ENCODE measurements at regions not wholly inside any gene's neighbourhood (a gene's known extent, or its start where the extent isn't known, plus 50 kb on each side); places are given as distances from the start of the nearest gene placed in this dataset.

DNA sequence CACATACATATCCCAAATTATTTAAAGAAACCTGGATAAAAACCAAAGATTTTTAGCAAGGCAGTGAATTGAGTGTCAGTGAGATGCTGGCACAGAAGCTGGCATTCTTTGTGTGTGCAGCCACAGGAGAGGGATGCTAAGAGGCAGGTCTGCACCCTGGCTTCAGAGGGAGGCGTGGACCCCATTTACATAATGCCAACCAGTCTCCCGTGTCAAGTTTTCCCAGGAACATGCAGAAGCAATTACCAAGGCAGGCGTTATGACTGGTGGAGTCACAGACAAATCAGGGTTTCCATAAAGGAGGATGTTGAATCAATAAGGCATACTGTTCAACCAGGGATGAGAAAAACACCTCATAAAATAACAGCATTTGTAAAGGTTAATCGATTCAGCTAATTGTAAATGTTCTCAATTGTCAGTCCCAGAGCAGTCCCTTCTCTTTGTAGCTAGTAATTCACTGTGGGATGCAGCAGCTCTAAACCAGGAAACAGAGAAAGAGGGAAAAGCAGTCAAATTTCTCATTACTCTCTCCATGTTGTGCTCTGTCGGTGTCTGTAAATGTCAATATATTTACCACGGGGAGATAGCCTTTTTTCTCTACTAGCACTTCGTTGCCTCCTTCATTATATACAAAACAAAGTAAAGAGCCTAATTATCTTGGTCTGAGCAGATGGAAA, 452.4 kb upstream of the GRAMD2B start:
- 75 to 83% methylated on average over 7 of the region's 7 CpGs for WGBS, 2 donors
- H3K36me3 ChIP-seq (ENCODE audit: control insufficient read depth in 4 of 4, insufficient read depth in 4 of 4, low read length in 4 of 4) = no peaks in the 10 kb centered on the region
- H3K9ac ChIP-seq (ENCODE audit: insufficient read depth in 1 of 2, low read length in 2 of 2) = no peak overlapping the region
- ATAC-seq (ENCODE audit: insufficient read depth, low FRiP score) = no peak
- peaks cover 0 to 8% (median 0%) of the 10 kb centered on the region in 4 donors for H3K9me3 ChIP-seq (ENCODE audit: control insufficient read depth in 4 of 4, insufficient read depth in 3 of 4, low read length in 3 of 4)
- TF ChIP-seq CTCF (IDR thresholded peaks at IDR 0.05; ENCODE audit: control extremely low read depth, extremely low read depth) = no peak
- H3K4me1 ChIP-seq (ENCODE audit: control insufficient read depth in 5 of 5, insufficient read depth in 5 of 5, low read length in 5 of 5) = no peaks in the 10 kb centered on the region
- H3K4me3 ChIP-seq = no peak overlapping the region
- H3K27me3 ChIP-seq (ENCODE audit: control insufficient read depth in 3 of 3, insufficient read depth in 3 of 3, low read length in 2 of 3) = no peaks in the 10 kb centered on the region
- H3K27ac ChIP-seq (ENCODE audit: low read depth in 1 of 2, low read length in 1 of 2) = no peak overlapping the region
- no peak for DNase-seq

DNA sequence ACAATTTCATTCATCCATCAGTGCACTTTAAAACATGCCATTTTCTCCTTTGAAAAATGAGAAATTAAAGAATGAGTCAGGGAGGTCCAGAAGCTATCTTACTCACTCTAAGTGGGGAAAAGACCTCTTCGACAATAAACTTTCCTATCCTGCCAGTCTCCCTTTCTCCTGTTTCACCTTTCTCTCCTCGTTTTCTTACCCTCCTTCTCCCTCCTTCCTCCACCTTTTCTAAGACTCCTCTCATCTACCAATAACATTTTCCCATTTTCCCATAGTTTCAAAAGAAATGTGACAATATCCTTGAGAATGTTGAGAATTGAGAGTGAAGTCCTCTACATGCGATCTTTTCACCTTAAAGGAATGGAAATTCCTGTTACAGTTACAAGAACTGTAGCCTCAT, 450.5 kb upstream of the GRAMD2B start:
- Histone ChIP-seq H3K4me1 (ENCODE audit: control insufficient read depth in 5 of 5, insufficient read depth in 5 of 5, low read length in 5 of 5) (no peaks in the 10 kb centered on the region), H3K27ac (ENCODE audit: low read depth in 1 of 2, low read length in 1 of 2) (no peak overlapping the region), H3K27me3 (ENCODE audit: control insufficient read depth in 3 of 3, insufficient read depth in 3 of 3, low read length in 2 of 3) (no peaks in the 10 kb centered on the region), H3K9me3 (ENCODE audit: control insufficient read depth in 4 of 4, insufficient read depth in 3 of 4, low read length in 3 of 4) (peaks cover 0 to 2% (median 0%) of the 10 kb centered on the region in 4 donors), H3K9ac (ENCODE audit: insufficient read depth in 1 of 2, low read length in 2 of 2) (no peak overlapping the region), H3K36me3 (ENCODE audit: control insufficient read depth in 4 of 4, insufficient read depth in 4 of 4, low read length in 4 of 4) (no peaks in the 10 kb centered on the region), H3K4me3 (no peak overlapping the region)
- 66 to 67% methylated on average over 3 of the region's 3 CpGs for WGBS, 2 donors
- TF ChIP-seq CTCF (IDR thresholded peaks at IDR 0.05; ENCODE audit: control extremely low read depth, extremely low read depth) = no peak
- ATAC-seq (ENCODE audit: insufficient read depth, low FRiP score) = no peak
- DNase-seq = no peak

GRCh38 chr5:125974679-125975078, 448.5 kb upstream of the GRAMD2B start:
- Histone ChIP-seq H3K9ac (ENCODE audit: insufficient read depth in 1 of 2, low read length in 2 of 2) (no peak overlapping the region), H3K4me1 (ENCODE audit: control insufficient read depth in 5 of 5, insufficient read depth in 5 of 5, low read length in 5 of 5) (no peaks in the 10 kb centered on the region), H3K36me3 (ENCODE audit: control insufficient read depth in 4 of 4, insufficient read depth in 4 of 4, low read length in 4 of 4) (no peaks in the 10 kb centered on the region), H3K27ac (ENCODE audit: low read depth in 1 of 2, low read length in 1 of 2) (no peak overlapping the region), H3K9me3 (ENCODE audit: control insufficient read depth in 4 of 4, insufficient read depth in 3 of 4, low read length in 3 of 4) (peaks cover 0 to 2% (median 0%) of the 10 kb centered on the region in 4 donors), H3K27me3 (ENCODE audit: control insufficient read depth in 3 of 3, insufficient read depth in 3 of 3, low read length in 2 of 3) (no peaks in the 10 kb centered on the region), H3K4me3 (no peak overlapping the region)
- DNase-seq (no peak), ATAC-seq (ENCODE audit: insufficient read depth, low FRiP score) (no peak)
- TF ChIP-seq CTCF (IDR thresholded peaks at IDR 0.05; ENCODE audit: control extremely low read depth, extremely low read depth) = no peak
- 73 to 84% methylated on average over 3 of the region's 3 CpGs for WGBS, 2 donors

Measured in lung (tissue), 11 donors.